Fibroblast of skin of right quadriceps (primary cell): ENCODE measurements at regions not wholly inside any gene's neighbourhood (a gene's known extent, or its start where the extent isn't known, plus 50 kb on each side); places are given as distances from the start of the nearest gene placed in this dataset.
"Not testable (repeated sequence)": the region's sequence is repeated elsewhere in the genome, so short reads cannot be mapped to it uniquely, and the experiment has no call there.

Experiments used
- DNase-seq: peaks from one replicate; pipeline ENCODE4 v3.0.0-alpha.2; 2013

- no peak for DNase-seq
Measured at GRCh38 chr3:127033171-127033570, 50.3 kb downstream of the PLXNA1 start.

- DNase-seq: no peak
Measured at GRCh38 chr3:127033786-127034185, 50.9 kb downstream of the PLXNA1 start.

- no peak for DNase-seq
Measured at GRCh38 chr3:127034195-127034989, 51.5 kb downstream of the PLXNA1 start.

- no peak for DNase-seq
Measured at GRCh38 chr3:127034990-127035652, 52.2 kb downstream of the PLXNA1 start.

- DNase-seq: peak; percentile 76
Measured at GRCh38 chr3:127035677-127036076, 52.8 kb downstream of the PLXNA1 start.

- DNase-seq: no peak
Measured at GRCh38 chr3:127036209-127037020, 53.5 kb downstream of the PLXNA1 start.

GRCh38 chr3:127037021-127037400 is 54.1 kb downstream of the PLXNA1 start:
- no peak for DNase-seq

GRCh38 chr3:127037418-127037841 is 54.5 kb downstream of the PLXNA1 start:
- DNase-seq: no peak

- no peak for DNase-seq
Measured at GRCh38 chr3:127037971-127038446, 55.1 kb downstream of the PLXNA1 start.

- DNase-seq: no peak
Measured at GRCh38 chr3:127038466-127038865, 55.6 kb downstream of the PLXNA1 start.

- DNase-seq: no peak
Measured at GRCh38 chr3:127038923-127039581, 56.1 kb downstream of the PLXNA1 start.

GRCh38 chr3:127039719-127040118 is 56.8 kb downstream of the PLXNA1 start:
- DNase-seq: no peak

GRCh38 chr3:127040216-127040615 is 57.3 kb downstream of the PLXNA1 start:
- no peak for DNase-seq

- DNase-seq: no peak
Measured at GRCh38 chr3:127041264-127041820, 58.4 kb downstream of the PLXNA1 start.

- no peak for DNase-seq
Measured at GRCh38 chr3:127041933-127042332, 59.0 kb downstream of the PLXNA1 start.

GRCh38 chr3:127042634-127043033 is 59.7 kb downstream of the PLXNA1 start:
- no peak for DNase-seq

GRCh38 chr3:127043041-127043641 is 60.2 kb downstream of the PLXNA1 start:
- peak; percentile 15 for DNase-seq

- no peak for DNase-seq
Measured at GRCh38 chr3:127043731-127044510, 61.0 kb downstream of the PLXNA1 start.

- DNase-seq: no peak
Measured at GRCh38 chr3:127044996-127045395, 62.1 kb downstream of the PLXNA1 start.

GRCh38 chr3:127045435-127046045 is 62.6 kb downstream of the PLXNA1 start:
- DNase-seq: no peak

GRCh38 chr3:127046690-127047089 is 63.8 kb downstream of the PLXNA1 start:
- not testable (repeated sequence) for DNase-seq
